Liver (tissue), 7 donors: ENCODE measurements at regions not wholly inside any gene's neighbourhood (a gene's known extent, or its start where the extent isn't known, plus 50 kb on each side); places are given as distances from the start of the nearest gene placed in this dataset.
"Not testable (repeated sequence)": the region's sequence is repeated elsewhere in the genome, so short reads cannot be mapped to it uniquely, and the experiment has no call there.

Source experiments
- DNase-seq: peaks from one replicate; pipeline ENCODE4 v3.0.0-alpha.2; 2017; ENCODE audit warnings: low spot score
- H3K27ac ChIP-seq, 2 donors: one replicate each; pipeline ENCODE4 v1.7.0; 2013; ENCODE audit warnings: inconsistent platforms in 2 of 2, low read length in 2 of 2, control low read depth in 1 of 2, low read depth in 1 of 2, mild to moderate bottlenecking in 1 of 2
- H3K27me3 ChIP-seq, 4 donors: one replicate each; pipeline versions ENCODE4 v1.6.1 to v1.7.0; 2013; ENCODE audit warnings: low read length in 3 of 4, inconsistent platforms in 1 of 4, mild to moderate bottlenecking in 1 of 4, moderate library complexity in 1 of 4; ENCODE audit not compliant: control insufficient read depth in 4 of 4, insufficient read depth in 4 of 4
- H3K36me3 ChIP-seq, 4 donors: one replicate each; pipeline versions ENCODE4 v1.6.1 to v1.7.0; 2013; ENCODE audit warnings: low read length in 3 of 4, mild to moderate bottlenecking in 3 of 4, low read depth in 1 of 4, moderate library complexity in 1 of 4; ENCODE audit not compliant: control insufficient read depth in 4 of 4, insufficient read depth in 3 of 4
- H3K4me1 ChIP-seq, 4 donors: one replicate each; pipeline versions ENCODE4 v1.6.1 to v1.7.0; 2013; ENCODE audit warnings: low read length in 3 of 4, mild to moderate bottlenecking in 3 of 4, moderate library complexity in 1 of 4; ENCODE audit not compliant: control insufficient read depth in 4 of 4, insufficient read depth in 4 of 4
- H3K4me3 ChIP-seq, 3 donors: one replicate each; pipeline versions ENCODE4 v1.6.1 to v1.7.0; 2013; ENCODE audit warnings: low read length in 3 of 3, control low read depth in 1 of 3, low read depth in 1 of 3, mild to moderate bottlenecking in 1 of 3
- H3K9ac ChIP-seq, 2 donors: one replicate each; pipeline ENCODE4 v1.7.0; 2013; ENCODE audit warnings: low read length in 2 of 2, mild to moderate bottlenecking in 2 of 2, moderate library complexity in 2 of 2, control low read depth in 1 of 2, low read depth in 1 of 2
- H3K9me3 ChIP-seq, 4 donors: one replicate each; pipeline versions ENCODE4 v1.6.1 to v1.7.0; 2013; ENCODE audit warnings: low read length in 3 of 4; ENCODE audit not compliant: control insufficient read depth in 4 of 4
- HNF4A ChIP-seq, 2 donors: conservative IDR thresholded peaks; 2 replicates each; pipeline ENCODE4 v1.6.1; 2016; ENCODE audit warnings: antibody characterized with exemption in 2 of 2, mild to moderate bottlenecking in 2 of 2
- RAD21 ChIP-seq, 2 donors: IDR thresholded peaks; 2 replicates each; pipeline ENCODE4 v1.6.1; 2016; ENCODE audit warnings: antibody characterized with exemption in 2 of 2, mild to moderate bottlenecking in 2 of 2
- REST ChIP-seq: IDR thresholded peaks from 2 replicates; pipeline ENCODE4 v1.6.1; 2016; ENCODE audit warnings: antibody characterized with exemption, mild to moderate bottlenecking
- WGBS: extraction: QIAGEN DNeasy Blood & Tissue Kit; methylation state at CpG from one replicate; pipeline ENCODE4 v1.1.7; 2013; 5-methylcytosine and 5-hydroxymethylcytosine counted together
- donor health status: healthy.
- donor health status: healthy.
- donor health status: healthy.
- donor health status: healthy.

GRCh38 chr4:73329300-73329699 lies 70.7 kb upstream of the ANKRD17 start:
- WGBS: 90% methylated on average over 4 of the region's 4 CpGs
- Histone ChIP-seq H3K27me3 (no peaks in the 10 kb centered on the region), H3K4me1 (peaks cover 0 to 3% (median 0%) of the 10 kb centered on the region in 4 donors)

GRCh38 chr4:73325776-73326175 lies 67.2 kb upstream of the ANKRD17 start:
- WGBS: 91% methylated on average over 5 of the region's 5 CpGs
- not testable (repeated sequence) for H3K27me3 ChIP-seq, DNase-seq, H3K36me3 ChIP-seq, H3K4me3 ChIP-seq, H3K9ac ChIP-seq, H3K4me1 ChIP-seq, H3K27ac ChIP-seq, H3K9me3 ChIP-seq

More at GRCh38 chr4:73329300-73329699, 70.7 kb upstream of the ANKRD17 start:
- no peak for DNase-seq
- Histone ChIP-seq H3K27ac (no peak overlapping the region), H3K9me3 (no peaks in the 10 kb centered on the region), H3K36me3 (no peaks in the 10 kb centered on the region), H3K9ac (no peak overlapping the region), H3K4me3 (no peak overlapping the region)
- no peak for TF ChIP-seq REST

GRCh38 chr4:73317092-73317491 lies 58.5 kb upstream of the ANKRD17 start:
- 38% methylated on average over 1 of the region's 1 CpG for WGBS

More at GRCh38 chr4:73317092-73317491, 58.5 kb upstream of the ANKRD17 start:
- Histone ChIP-seq H3K9me3 (no peaks in the 10 kb centered on the region), H3K4me3 (no peak overlapping the region), H3K36me3 (no peaks in the 10 kb centered on the region), H3K27me3 (no peaks in the 10 kb centered on the region), H3K4me1 (peaks cover 0 to 16% (median 1%) of the 10 kb centered on the region in 4 donors), H3K9ac (no peak overlapping the region), H3K27ac (no peak overlapping the region)
- TF ChIP-seq REST (no peak), RAD21 (IDR thresholded peaks at IDR 0.05) (no peak), HNF4A (conservative IDR thresholded peaks at IDR 0.05) (peak in 1 of 2 donors; percentile 6)
- DNase-seq: no peak
